Kidney capillary endothelial cell (primary cell): ENCODE measurements at regions not wholly inside any gene's neighbourhood (a gene's known extent, or its start where the extent isn't known, plus 50 kb on each side); places are given as distances from the start of the nearest gene placed in this dataset.

Source experiments
- DNase-seq: peaks from one replicate; pipeline ENCODE4 v3.0.0-alpha.2; 2018; ENCODE audit warnings: low spot score

DNA sequence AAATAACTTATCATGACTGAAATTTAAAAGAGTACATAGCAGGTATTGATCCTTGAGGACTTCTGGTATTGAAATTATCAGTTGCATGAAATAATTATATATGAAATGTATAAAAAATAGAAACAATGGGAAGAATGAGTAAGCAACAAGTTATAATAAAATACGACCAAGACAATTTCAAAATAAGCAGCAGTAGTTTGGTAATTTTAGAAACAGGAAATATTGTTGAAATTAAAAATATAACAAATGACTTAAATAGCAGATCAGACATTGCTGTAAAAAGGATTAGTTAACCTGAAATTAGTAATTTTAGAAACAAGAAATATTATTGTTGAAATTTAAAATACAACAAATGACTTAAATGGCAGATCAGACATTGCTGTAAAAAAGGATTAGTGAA is 152.3 kb downstream of the BTC start:
- DNase-seq = no peak

DNA sequence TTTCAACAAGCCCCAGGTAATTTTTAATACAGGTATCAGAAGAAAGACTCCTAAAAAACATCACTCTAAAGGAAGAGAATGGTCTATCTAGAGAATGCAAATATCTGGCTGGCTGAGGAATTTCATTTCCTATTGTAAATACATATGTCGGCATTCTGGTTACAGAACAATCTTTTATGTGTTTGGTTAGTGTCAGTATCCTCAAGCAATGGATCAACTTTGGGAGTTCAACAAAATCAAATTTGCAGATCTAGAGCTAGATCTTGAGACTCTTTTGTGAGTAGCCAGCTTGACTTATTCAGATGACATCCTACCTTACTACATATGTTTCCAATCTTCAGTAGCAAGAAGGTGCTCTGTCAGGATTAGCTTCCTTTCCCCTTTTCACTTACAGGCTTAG is 145.1 kb downstream of the BTC start:
- no peak for DNase-seq

DNA sequence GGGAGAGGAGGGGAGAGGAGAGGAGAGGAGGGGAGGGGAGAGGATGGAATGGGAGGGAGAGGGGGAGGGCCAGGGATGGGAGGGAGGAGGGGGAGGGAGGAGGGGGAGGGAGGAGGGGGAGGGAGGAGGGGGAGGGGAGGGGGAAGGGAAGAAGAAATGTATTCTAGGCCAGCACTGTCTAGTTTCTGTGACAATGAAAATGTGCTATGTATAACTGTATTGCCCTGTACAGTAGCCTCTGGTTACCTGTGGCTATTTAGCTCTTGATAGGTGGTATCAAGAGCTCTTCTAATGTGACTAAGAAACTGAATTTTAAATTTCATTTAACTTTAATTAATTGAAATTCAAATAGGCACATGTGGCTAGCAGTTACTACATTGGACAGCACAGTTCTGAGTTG is 143.1 kb downstream of the BTC start:
- DNase-seq = no peak

DNA sequence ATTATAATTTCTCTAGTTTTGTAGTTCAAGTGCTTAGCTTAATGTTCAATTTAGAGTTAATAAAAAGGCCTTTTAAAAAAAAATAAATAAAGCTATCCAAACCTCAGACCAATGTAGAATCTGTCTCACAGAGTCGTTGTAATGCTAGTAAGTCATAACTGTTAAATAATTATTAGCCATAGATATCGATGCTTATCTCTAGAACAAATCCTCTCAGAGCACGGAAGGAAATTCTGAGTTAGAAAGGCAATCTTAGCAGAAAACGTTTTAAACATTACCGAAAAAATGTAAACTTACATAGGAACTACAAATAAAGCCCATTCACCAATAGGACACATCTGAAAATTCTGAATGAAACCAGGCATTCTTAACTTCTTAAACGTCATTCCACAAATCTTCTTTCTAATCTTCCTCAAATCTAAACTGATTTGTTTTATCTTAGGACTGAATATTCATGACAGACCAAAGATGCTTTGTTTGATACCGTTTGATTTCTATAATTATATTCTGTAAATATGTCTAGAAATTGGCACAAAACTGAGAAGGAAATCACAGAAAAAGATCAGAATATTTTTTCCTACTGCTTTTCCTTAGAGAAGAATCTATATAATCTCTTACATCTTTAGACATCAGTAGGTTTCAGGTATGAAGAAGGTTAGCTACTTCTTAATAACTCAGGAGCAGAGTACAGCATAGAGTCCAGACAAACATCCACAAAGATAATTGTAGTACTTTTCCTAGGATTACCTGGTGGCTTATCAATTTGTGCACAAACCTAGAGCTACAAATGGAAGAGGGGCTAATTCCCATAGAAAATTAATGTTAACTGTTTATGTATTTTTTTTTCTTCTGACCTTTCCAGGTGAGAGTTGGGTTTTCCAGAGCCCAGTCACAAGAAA is 140.7 kb downstream of the BTC start:
- DNase-seq = no peak

DNA sequence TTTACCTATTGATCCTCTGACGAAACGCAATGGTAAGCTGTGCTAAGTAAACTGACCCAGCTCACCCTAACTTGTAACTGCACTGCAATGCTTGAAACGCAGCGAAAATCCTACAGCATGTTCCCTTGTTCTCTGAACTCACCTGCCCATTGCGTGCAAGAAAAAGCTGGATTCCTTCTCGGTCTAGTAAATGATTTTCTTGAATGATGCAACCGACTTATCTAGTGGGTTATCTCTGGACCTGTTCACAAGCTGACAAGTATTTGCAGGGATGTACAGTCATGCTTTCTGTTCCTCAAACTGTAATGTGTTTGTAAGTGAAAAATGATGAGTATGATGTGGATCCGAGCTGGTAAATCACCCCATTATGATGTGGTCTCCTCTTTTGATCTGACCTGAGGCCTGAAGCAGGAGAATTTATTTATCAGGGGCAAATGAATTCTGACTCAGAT is 140.1 kb downstream of the BTC start:
- no peak for DNase-seq

DNA sequence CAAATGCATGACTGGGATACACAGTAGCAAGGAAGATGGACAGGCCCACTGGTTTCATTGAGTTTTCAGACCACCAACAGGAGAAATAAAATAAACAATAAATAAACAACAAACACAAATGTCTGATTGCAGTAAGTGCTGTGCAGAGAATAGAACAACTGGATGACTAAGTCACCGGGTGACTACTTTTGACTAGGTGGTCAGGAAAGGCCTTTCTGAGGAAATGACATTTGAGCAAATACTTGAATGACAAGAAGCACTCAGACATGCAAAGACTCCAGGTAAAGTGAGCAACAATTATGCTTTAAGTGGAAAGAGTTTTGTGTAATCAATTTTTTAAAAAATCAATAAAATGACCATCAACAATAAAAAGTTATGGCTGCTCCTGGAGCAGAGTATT is 137.7 kb downstream of the BTC start:
- peak; percentile 26 for DNase-seq

DNA sequence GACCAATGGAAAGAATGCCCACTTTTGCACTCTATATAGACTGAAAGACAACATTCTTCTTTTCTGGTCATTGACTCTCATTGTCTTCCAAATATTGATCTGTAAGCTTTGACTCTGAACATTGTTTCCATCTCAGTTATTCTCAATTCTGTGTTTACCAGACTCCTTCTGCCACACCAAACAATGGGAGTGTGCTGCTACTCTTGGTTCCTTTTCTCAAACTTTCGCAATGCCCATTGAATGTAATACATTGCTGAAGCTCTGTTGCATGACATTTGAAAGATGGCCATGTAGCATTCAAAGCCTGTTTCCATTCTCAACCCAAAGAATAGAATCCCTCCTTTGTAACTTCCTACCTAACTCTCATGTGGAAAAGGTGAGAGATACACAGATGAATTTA is 136.2 kb downstream of the BTC start:
- no peak for DNase-seq

DNA sequence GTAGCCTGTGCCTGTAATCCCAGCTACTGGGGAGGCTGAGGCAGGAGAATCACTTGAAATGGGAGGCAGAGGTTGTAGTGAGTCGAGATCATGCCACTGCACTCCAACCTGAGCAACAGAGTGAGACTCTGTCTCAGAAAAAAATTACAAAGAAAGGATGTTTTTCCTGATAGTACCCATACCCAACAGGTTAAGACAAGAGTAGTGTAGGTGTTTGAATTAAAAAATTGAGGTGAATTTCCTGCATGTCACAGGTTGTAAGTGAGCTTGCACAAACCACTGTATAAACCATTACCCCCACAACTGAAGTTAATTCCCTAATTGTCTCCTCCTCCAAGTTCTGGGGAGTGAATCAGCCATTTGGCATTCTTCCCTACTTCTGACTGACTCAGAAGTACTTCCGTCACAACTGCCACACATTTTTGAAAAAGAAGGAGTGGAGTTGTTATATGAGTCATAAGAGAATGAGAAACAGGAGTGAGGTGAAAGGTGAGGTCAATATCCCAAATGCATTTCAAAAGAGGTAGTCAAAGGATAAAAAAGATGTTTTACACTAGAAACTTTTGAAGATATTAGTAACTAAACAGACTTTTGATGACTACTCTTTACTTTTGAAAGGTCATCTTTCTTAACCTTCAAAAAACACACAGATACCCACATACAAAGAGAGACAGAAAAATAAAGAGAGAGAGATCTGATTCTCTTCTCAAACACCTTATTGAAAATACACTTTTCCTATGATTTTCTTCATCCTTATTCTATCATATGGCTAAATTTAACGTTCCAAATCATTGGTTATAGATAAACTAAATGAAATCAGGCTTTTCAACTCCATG is 134.5 kb downstream of the BTC start:
- peak; percentile 98 for DNase-seq

DNA sequence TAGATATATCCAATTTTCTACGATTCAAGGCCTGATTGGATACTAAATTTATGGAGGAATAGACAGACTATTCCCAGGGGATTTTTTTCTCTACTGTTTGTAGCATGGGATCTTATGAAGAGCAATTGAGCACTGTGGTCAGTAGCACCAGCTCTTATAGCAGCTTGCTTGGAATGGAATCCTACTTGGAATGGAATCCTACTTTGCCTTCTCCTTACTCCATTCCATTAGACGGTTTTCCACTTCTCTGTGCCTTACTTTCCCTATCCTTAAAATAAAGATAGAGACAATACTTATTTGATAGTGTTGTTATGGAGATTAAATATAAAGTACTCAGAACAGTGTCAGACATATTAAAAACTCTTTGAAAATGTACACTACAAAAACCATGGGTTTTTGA is 133.5 kb downstream of the BTC start:
- no peak for DNase-seq

DNA sequence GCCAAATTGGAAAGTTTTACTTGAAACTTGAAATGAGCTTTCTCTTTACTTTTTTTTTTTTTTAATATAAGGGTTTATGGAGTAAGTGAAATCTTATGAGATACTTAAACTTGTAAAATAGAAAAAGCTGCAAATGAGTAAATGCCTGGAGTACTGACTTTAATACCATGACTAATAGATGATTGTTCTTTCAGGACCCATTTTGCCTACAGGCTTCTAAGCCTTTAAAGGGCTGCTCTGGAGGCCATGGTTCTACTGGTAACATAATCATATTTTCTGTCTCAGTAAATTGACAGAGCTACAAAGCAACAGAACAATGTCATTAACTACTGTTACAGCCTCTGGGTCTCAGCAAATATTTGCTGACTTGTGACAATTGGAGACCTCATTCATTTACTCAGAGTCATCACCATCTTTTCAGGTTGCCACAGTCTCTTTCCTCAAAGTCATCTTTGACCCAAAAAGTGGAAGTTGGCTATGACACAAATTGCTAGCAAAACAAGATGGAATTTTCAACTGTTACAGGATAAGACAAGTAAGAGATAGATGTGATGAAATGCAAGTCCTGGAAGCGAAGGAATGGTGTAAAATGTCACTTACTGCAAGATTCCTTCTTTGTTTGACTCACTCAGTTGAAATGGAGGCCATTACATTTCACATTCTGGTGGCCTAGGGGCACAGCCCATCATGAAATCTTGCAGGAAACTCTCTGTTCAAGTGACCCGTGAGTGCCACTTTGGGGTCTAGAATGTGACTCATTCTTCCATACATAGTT is 132.7 kb downstream of the BTC start:
- DNase-seq = no peak

DNA sequence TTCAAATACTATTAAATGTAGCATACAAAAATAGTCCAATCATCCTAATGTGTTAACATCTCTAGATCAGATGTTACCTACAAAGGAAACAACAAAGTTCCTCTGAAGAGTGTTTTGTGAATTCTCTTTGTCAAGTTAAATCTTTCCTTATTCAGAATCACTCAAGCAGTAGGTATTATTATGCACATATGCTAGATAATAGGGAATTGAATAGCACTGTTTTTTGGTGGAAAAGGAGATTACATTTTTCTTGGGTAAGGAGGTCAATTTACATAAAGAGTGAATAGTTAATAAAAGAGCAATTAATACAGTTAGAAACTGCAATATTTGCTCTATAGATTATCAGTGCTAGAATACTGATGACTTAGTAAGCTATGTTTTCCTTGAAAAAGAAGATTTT is 130.7 kb downstream of the BTC start:
- no peak for DNase-seq

DNA sequence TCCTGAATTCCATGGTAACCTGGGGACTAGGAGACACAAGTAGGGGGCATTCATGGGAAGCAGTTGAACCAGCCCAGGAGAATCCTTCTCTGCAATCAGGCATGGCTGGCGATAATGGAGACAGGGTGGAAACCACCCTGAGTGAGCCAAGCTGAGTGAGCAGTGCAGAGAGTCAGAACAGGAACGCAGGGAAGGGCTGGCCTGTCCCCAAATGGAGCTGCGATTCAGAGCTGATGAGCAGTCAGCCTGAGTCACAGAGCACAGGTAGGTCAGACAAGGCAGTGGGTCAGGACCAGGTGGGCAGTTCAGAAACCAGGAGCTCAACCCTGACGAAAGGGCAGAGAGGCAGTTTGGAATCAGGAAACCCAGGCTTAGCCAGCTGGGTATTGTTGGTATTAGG is 129.0 kb downstream of the BTC start:
- no peak for DNase-seq

DNA sequence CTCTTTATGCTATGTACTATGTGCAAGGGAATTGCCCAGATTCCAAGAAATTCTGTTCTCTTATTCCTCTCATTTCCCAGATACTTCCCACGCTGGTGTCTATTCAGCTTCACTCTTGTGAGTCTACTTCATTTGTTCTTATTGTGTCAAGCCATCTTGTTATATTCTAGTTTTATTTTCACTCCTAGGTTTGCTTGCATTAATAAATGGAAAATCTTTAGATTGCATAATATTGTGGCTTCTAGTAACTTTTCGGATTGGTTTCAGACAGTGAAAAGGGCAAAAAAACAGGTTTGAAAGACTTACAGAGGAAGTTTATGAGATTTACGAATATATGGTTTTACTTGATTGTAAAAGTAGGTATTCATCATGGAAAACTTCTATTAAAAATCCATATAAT is 128.4 kb downstream of the BTC start:
- no peak for DNase-seq

DNA sequence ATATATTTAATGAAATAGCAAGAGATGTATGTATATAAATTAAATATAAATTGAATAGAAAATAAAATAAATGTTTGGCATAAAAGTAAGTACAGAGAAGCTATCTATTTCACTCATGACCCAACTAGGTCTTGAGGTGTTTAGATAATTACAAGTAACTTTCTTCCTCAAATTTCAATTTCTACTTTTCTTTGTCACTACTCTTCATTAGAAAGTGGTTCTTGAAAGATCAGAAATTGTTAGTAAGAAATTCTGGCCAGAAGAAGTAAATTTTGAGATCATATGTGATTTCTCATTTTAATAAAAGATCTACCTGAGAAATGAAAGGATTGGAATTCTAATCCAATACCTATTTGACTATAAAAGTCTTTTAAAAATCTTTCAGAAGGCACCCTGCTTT is 126.9 kb downstream of the BTC start:
- no peak for DNase-seq

DNA sequence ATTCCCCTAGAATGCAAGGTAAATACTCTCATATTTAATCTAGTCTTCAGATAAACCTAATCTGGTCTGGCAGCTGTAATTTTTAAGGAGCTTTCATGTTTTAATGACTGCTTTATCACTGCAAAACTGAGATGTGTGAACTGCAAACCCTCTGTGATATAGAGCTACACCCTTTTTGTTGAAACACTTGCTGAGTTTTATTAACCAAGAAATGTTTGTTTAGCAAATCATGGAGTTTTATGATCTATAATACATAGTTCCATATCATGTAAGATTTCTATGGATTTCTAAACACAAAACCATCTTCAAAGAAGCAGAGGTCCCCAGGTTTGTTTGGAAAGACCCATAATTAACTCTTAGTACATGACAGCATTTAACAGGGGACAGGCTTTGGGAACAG is 126.4 kb downstream of the BTC start:
- DNase-seq = no peak

DNA sequence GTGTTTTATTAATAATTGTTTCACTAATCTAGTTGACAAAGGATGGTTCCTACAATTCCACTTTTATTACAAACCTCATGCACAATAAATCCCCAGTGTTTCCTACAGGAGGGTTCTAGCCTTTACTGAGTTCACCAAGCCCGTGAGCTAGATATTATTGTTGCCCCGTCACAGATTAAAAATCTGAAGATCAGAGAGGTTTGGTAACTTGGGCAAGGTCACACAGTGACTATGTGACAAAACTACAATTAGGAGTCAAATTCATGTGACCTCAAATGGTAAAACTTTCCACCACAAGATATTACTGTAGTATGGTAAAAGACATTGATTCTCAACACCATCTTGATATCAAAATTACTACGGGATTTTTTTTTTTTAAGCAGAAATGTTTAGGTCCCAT is 124.6 kb downstream of the BTC start:
- no peak for DNase-seq

DNA sequence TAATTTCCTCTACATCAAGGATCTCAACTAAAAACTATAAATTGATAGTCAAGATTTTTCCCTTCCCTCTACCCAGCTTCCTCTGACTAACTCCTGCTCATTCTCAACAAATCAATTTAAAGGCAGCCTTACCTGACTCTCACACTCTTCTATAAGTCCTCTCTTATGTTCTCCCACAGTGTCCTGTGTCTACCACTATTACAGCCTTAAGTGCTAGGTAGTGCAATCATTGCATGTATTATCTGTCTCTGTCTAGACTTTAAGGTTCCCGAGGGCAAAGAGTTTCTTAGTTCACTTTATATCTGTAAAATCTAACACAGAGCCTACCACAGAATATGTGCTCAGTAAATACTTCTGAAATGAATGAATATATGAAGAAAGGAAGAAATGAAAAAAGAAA is 123.7 kb downstream of the BTC start:
- no peak for DNase-seq

DNA sequence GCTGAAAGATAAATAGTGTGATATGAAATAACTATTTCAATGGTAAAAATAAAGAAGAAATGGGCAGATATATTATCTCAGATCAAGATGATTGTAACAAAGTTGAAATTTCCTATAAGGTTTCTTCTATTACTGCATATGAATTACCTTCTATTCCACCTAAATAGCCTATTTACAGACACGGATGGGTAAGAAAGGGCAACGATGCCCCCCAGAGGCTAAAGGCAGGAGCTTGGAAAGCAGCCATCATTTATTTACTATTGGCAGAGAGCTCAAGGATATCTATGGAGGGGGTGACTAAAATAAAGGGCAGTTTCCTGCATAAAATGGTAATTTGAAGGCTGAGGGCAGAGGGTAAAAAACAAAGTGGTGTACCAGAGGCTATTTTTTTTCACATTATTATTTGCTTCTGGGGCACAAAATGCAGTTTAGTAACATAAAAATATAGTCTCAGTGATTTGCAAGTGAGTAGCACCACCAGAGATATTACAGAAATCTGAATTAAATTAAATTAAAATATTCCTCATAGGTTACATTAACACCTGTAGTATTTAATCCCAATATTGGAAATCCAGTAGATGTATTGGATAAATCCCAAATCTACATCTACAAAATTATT is 123.1 kb downstream of the BTC start:
- peak; percentile 75 for DNase-seq

DNA sequence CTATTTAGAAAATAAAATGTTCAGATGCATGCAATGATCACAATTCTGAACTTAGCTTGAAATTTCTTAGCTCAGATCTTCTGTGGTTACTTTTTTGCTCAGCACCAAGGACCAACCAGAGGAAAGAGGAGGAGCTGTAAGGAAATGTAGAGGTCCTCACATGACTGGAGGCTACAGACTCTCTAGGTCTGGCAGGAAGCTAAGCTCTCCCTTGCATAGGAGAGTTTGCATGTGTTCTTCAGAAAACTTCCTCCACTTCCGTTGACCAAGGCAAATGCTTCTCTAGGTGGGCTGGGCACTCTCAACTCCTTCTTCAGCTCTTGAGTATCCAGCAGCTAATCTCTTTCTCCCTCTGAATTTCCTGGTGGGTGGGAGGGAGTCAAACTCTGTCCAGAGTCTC is 119.6 kb downstream of the BTC start:
- DNase-seq = no peak

DNA sequence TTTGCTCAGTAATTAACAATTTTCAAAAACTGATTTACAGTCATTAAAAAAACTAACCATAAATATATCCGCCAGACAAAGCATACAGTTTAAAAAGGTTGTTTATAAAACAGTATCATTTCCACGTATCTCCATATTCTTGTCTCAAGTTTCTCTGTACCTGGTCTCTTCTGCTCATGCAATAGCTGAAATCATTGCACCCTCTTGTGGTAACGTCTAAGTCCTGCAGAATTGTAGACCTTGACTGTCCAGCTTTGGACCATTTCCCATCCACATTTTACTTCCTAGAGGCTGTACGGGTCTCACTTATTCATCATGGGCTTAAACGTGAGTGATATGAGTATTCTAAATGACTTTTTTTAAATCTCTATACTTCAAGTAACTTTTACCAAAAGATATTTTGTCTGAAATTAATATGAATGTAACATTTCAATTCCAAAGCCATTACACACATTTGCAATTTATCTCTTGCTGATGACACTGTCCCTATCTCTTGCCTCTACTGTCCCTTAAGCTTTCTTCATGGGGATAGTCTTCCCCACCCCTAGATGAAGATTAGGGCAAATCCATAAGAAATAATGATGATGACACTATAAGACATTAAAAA is 118.5 kb downstream of the BTC start:
- DNase-seq = peak; percentile 51

DNA sequence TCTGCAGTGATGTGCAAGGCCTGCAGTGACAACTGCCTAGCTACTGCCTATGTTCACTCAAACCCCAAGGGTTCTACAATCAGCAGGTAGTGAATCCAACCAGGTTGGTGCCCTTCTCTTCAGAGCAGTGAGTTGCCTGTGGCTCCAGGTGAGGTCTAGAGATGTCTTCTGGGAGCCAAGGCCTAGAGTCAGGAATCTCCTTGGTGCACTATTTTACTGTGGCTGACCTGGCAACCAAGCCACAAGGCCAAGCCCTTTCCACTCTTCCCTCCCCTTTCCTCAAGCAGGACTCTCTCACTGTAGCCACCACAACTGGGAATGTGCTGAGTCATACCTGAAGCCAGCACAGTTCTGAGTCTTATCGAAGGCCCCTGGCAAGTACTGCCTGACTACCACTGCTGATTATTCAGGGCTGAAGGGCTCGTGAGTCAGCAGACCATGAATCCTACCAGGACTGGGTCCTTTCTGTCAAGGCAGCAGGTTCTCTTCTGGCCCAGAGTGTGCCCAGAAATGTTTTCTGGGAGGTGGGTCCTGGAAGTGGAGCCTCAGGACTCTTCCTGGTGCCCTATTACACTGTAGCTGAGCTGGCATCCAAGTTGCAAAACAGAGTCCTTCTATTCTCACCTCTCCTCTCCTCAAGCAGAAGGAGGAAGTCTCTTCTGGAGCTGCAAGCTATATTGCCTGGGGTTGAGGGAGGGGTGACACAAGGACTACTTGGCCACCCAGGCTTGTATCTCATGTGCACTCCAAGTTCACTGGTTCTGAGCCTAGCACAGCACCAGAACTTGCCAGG is 111.6 kb downstream of the BTC start:
- peak; percentile 50 for DNase-seq
